Testis (tissue), 2 donors: ENCODE measurements at regions not wholly inside any gene's neighbourhood (a gene's known extent, or its start where the extent isn't known, plus 50 kb on each side); places are given as distances from the start of the nearest gene placed in this dataset.

Source experiments
- POLR2A ChIP-seq: fragments of 450-650 bp; IDR thresholded peaks from one replicate; pipeline ENCODE4 v1.6.1; 2017; ENCODE audit warnings: antibody characterized with exemption, mild to moderate bottlenecking, moderate library complexity
- TF ChIP-seq, protein P1 (sequence below), 3 experiments: fragments of 450-650 bp in 2 of 3; fragments of 200-600 bp in 1 of 3; sonication (generic) in 1 of 3; IDR thresholded peaks; one replicate each; pipeline ENCODE4 v1.5.1; 2016 to 2019; ENCODE audit warnings: antibody characterized with exemption in 3 of 3, mild to moderate bottlenecking in 2 of 3, moderate library complexity in 1 of 3

DNA sequence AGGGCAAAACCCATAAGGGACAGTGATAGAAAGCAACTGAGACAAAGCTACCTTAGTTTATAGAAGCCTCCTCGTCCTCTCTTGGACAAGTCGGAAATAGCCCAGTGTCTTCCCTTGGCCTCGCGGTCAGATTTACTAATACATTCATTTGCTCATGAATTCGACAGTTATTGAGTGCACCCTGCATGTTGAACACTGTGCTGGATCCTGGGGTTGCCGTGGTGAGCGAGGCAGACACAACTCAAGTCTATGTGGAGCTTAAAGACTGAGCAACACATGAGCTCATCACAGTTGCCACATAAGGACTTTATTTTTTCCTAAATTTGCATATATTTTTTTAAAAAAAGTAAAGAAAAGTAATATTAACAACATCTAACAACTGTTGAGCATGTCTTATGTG lies 411.1 kb upstream of the ITGA1 start:
- TF ChIP-seq, protein P1, sequence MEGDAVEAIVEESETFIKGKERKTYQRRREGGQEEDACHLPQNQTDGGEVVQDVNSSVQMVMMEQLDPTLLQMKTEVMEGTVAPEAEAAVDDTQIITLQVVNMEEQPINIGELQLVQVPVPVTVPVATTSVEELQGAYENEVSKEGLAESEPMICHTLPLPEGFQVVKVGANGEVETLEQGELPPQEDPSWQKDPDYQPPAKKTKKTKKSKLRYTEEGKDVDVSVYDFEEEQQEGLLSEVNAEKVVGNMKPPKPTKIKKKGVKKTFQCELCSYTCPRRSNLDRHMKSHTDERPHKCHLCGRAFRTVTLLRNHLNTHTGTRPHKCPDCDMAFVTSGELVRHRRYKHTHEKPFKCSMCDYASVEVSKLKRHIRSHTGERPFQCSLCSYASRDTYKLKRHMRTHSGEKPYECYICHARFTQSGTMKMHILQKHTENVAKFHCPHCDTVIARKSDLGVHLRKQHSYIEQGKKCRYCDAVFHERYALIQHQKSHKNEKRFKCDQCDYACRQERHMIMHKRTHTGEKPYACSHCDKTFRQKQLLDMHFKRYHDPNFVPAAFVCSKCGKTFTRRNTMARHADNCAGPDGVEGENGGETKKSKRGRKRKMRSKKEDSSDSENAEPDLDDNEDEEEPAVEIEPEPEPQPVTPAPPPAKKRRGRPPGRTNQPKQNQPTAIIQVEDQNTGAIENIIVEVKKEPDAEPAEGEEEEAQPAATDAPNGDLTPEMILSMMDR (IDR thresholded peaks at IDR 0.05): no peak
- no peak for TF ChIP-seq POLR2A
